HG03060 (cell line): ENCODE measurements at regions not wholly inside any gene's neighbourhood (a gene's known extent, or its start where the extent isn't known, plus 50 kb on each side); places are given as distances from the start of the nearest gene placed in this dataset.

Experiments
- ATAC-seq: cut with Tn5 transposase; IDR thresholded peaks from one replicate; pipeline ENCODE4 v1.9.1; 2021; ENCODE audit warnings: low read depth, moderate number of reproducible peaks; ENCODE audit not compliant: unreplicated experiment

- ATAC-seq, result no peak
These were observed 221.2 kb upstream of the PABPC4L start for GRCh38 chr4:134422776-134423175.

DNA sequence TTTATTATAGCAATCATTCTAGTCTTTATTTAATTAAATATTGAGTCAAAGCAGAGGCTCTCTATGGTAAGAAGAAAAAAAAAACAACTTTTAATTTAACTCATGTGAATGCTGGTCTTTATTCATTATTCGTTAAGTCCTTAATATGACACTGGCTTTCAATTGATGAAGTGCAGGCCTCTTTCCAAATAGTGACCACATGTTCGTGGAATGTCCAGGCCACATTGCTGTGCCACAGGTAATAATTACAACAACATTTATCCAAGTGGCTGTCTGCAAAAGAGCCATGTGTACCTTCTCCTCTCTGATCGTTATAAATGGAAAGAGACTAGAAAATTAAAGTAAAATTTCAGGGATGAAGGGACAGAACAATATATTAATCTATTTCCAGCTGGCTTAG, 220.1 kb upstream of the PABPC4L start:
- no peak for ATAC-seq

DNA sequence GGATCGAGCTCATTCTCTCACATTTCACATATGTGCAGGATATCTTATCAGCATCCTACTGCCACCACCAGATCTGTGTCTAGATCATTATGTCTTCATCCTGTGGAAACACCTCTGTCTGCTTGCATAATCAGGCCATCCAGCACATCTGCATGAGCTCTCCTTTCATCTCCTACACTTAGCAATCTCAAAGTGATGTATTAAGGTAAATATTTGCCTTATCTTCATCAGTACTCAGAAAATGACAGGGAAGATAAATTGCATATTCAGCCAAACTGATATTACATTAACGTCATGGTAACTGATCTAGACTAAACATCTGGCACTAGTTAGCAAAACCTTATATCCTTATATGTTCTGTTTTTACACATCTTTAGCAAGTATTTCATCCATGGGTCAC, 207.3 kb upstream of the PABPC4L start:
- ATAC-seq, result no peak

- no peak for ATAC-seq
These were observed 200.2 kb upstream of the PABPC4L start for GRCh38 chr4:134401798-134402197.

DNA sequence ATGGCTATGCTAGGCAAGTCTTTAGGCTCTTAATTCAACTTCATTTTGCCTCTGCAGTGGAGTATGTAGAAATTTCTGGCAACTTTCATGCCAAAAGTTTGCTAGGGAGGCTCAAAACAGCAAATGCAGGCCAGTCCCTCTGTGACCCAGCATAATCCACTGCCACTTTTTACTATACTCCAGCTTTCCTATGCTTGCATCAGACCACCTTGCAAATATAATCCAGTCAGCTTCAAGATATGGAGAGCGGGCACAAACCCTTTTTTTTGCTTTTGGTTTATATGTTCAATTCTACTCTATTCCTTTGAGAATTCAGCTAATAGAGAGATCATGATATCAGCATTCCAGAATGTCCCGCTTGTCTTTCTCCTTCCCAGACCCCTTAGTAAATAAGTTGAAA, 192.0 kb upstream of the PABPC4L start:
- ATAC-seq, result no peak

- no peak for ATAC-seq
These were observed 188.7 kb upstream of the PABPC4L start for GRCh38 chr4:134390319-134390718.

GRCh38 chr4:134388351-134388750, 186.8 kb upstream of the PABPC4L start:
- no peak for ATAC-seq

DNA sequence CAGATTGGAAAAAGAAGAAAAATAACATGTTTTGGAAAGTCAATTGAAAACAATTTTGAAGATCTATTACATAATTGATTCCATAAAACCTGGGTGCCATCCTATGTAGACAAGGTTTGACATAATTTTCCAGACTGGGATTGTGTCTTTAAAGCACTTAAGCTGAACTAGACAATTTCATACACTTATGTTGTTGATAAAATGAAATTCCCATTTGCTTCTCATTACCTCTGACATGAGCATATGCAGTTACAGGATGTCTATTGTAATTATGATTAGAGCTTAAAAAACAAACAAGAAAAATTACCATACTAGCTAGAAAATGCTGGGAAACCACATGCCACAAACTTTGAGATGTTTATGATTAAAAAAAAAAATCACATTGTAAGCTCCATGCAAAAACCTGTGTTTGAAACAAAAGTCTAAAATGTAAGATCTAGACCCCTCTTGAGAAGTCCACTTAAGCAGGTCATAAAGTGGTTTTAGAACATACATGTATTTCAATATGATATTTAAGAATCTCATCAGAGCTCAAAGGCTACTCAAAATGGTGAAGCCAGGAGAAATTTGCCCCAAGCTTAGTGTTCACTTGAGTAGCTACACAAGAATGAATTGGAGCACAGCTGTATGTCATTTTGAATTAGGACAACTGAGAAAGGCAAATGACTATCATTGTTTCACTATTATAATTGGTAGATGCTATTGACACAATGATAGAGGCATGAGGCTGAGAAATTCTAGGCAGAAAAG, 181.1 kb upstream of the PABPC4L start:
- no peak for ATAC-seq

DNA sequence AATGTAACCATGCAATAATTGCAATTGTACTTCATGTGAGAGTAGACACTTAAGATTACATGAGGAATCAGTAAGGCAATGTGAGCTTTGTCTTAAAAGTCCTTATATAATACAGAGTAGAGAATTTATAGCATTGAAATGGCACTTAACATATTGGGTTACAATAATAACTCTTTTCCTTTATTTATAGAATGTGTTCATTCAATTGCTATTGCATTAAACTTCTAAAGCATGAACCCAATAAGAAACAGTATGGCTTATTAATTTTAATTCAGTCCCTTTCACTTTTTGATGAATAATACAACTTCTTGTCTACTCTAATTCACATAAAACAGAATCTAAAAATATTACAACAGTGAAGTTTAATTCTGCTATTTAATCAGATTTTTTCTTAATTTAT, 174.2 kb upstream of the PABPC4L start:
- ATAC-seq, result no peak

DNA sequence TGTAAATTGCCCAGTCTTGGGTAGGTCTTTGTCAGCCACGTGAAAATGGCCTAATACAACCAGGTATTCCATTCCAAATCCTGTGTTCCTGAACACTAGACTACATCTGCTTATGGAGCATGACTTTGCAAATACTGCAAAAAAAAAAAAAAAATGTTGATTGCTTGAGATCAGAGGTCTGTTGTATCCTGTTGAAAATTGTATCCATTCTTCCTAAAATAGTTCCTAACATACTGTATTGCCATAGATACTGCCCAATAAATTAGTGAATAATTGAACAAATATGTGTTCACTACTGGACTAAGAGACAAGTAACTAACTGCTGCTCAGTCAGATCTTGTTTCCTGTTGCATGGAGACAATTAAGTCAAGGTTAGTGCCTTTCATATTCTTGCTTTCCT, 164.3 kb upstream of the PABPC4L start:
- ATAC-seq, result no peak

DNA sequence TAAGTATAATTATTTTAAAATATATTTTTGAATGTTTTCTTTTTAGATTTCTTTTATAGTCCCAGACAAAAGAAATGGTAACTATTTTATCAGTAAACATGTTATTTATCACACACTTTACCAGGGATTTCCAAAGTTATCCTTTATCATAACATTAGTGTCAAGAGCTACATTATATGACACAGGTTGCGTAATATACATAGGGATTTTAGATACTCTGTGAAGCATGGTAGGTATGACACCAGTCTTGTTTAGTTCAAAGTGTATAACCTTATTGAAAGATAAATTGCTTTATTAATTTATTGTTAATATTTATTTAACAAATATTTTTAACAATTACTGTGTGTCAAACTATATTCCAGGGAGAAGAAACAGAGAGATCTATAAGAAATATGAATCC, 163.3 kb upstream of the PABPC4L start:
- no peak for ATAC-seq

DNA sequence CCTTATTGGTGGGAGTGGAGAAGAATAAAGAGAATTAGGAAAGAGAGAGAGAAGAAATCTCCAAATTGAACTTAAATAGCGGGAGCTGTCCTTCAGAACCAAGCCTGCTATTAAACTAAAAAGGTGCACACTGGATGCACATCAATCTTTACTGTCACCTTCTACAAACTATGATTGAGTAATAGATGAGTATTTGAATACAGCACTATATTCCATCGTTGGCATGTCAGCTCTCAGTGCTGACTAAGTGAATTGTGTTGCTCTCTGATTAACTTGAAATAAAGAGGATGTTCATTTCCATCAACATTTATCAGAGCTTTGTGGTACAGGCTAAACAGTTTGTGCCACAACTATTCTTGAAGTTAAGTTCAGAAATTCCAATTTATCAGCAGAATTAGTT, 143.7 kb upstream of the PABPC4L start:
- no peak for ATAC-seq

GRCh38 chr4:134343656-134344055, 142.1 kb upstream of the PABPC4L start:
- no peak for ATAC-seq

DNA sequence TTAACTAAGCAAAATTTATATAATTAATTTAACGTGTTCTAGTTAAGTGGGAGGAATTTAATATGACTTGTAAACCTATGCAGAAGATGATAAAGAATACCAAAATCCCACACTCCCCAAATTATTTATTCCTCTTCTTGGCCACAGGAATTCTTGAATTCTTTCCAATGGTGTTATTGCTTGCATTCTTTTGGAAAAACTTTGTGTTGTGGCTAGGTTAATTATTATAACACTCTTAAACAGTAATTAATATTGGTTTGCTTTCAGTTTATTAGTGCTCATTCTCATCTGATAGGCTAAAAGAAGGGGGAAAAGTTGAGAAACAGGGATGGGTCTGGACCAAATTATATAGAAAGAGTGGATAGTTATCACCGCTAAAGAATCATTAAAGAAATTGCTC, 141.5 kb upstream of the PABPC4L start:
- ATAC-seq, result no peak

GRCh38 chr4:134337574-134337973, 136.0 kb upstream of the PABPC4L start:
- no peak for ATAC-seq

- no peak for ATAC-seq
These were observed 127.2 kb upstream of the PABPC4L start for GRCh38 chr4:134328741-134329140.

GRCh38 chr4:134327274-134328122, 125.9 kb upstream of the PABPC4L start:
- no peak for ATAC-seq

DNA sequence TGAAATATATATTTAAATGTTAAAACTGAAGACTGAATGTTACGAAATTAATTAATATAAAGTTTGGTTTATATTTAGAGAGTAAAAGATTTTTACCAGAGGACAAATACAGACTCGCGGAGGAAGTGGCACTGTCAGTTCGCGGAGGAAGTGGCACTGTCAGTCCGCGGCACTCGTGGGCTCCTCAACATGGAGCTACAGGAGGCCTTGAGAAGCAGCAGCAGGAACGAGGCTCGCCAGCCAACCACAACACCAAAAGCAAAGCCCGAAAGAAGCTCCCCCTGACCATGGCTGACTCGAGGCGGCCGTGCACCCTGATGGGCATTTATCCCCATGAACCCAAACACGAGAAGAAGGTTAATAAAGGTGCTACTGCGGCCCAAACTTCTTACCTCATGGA, 125.3 kb upstream of the PABPC4L start:
- no peak for ATAC-seq

GRCh38 chr4:134324179-134324578, 122.6 kb upstream of the PABPC4L start:
- ATAC-seq, result no peak

DNA sequence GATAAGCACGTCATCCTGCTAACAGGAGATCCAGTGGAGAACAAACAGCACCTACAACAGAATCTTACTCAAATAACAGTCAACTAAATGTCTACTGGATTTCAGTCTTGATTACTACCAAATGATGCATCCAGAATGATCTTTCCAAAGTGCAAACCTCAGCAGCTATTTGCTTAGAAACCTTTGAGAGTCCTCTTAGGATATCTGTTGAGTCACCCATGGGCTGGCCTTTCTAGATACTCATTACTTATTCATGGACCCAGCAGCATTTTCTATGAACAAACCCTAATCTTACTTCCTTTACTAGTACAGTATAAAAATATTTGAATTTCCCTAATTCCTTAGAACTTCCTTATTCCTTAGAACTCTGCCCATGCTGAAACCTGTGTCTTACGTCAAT, 118.5 kb upstream of the PABPC4L start:
- no peak for ATAC-seq

DNA sequence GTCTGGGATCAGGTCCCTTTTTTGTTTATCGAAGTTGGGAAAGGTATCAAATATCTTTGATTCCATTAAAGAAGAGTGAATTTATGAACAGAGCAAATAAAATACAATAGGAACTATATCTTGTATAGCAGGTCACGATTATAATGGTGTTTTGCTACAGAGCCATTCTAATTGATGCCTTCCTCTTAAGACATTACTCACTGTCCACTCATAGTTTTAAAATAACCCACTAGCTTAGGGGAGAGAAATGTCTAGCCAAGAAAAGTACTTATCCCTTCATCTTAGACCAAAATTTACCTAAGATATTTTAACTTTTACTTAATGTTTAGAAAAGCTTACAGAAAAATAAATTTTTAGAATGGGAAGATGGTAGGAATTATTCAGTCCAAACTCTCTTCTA, 112.0 kb upstream of the PABPC4L start:
- no peak for ATAC-seq

GRCh38 chr4:134309715-134310114, 108.1 kb upstream of the PABPC4L start:
- ATAC-seq, result no peak
